CD14-positive monocyte (primary cell): ENCODE measurements at regions not wholly inside any gene's neighbourhood (a gene's known extent, or its start where the extent isn't known, plus 50 kb on each side); places are given as distances from the start of the nearest gene placed in this dataset.
A peak's percentile ranks its signal among the peaks of the same experiment; 100 is the strongest.

ENCODE experiments used
- DNase-seq, 3 donors: peaks; one replicate each; pipeline ENCODE4 v3.0.0-alpha.2; 2011 to 2022
- H2AFZ ChIP-seq: 2 replicates; pipeline ENCODE4 v1.6.0; 2012; ENCODE audit warnings: mild to moderate bottlenecking, low read depth, low read length, inconsistent platforms; ENCODE audit not compliant: insufficient read depth, poor library complexity, severe bottlenecking
- H3K27ac ChIP-seq, 2 donors: 1 replicate in 1 of 2; 2 replicates in 1 of 2; pipeline ENCODE4 v1.5.1; 2012 to 2013; ENCODE audit warnings: low read length in 2 of 2, control low read depth in 1 of 2, inconsistent platforms in 1 of 2, low read depth in 1 of 2, mild to moderate bottlenecking in 1 of 2
- H3K27me3 ChIP-seq, 2 donors: one replicate each; pipeline versions ENCODE4 v1.6.0 to v1.6.1; 2011 to 2013; ENCODE audit warnings: low read length in 2 of 2; ENCODE audit not compliant: control insufficient read depth in 2 of 2, insufficient read depth in 2 of 2
- H3K36me3 ChIP-seq, 2 donors: replicated peaks in 1 of 2; 1 replicate in 1 of 2; 2 replicates in 1 of 2; pipeline versions ENCODE4 v1.5.1 to v1.6.1; 2012 to 2013; ENCODE audit warnings: low read length in 2 of 2, control low read depth in 1 of 2, inconsistent platforms in 1 of 2, mild to moderate bottlenecking in 1 of 2; ENCODE audit not compliant: insufficient read depth in 2 of 2, control insufficient read depth in 1 of 2
- H3K4me1 ChIP-seq, 2 donors: 1 replicate in 1 of 2; 2 replicates in 1 of 2; pipeline versions ENCODE4 v1.5.1 to v1.6.1; 2012 to 2013; ENCODE audit warnings: low read length in 2 of 2, control low read depth in 1 of 2, inconsistent platforms in 1 of 2, mild to moderate bottlenecking in 1 of 2, moderate library complexity in 1 of 2; ENCODE audit not compliant: insufficient read depth in 2 of 2, control insufficient read depth in 1 of 2
- H3K4me2 ChIP-seq: replicated peaks from 2 replicates; pipeline ENCODE3; 2012; ENCODE audit warnings: low read length, moderate library complexity, mild to moderate bottlenecking; ENCODE audit not compliant: poor library complexity, severe bottlenecking; ENCODE audit errors: extremely low read depth
- H3K4me3 ChIP-seq, 3 experiments: fragments of 200-600 bp in 1 of 3; sonication (generic) in 1 of 3; replicated peaks in 1 of 3; 1 replicate in 2 of 3; 2 replicates in 1 of 3; pipeline ENCODE4 v1.5.1; 2011 to 2013; ENCODE audit warnings: low read length in 3 of 3, mild to moderate bottlenecking in 3 of 3, control low read depth in 2 of 3, low read depth in 2 of 3, inconsistent platforms in 1 of 3, moderate library complexity in 1 of 3
- H3K79me2 ChIP-seq: 2 replicates; pipeline ENCODE4 v1.6.0; 2012; ENCODE audit warnings: mild to moderate bottlenecking, control low read depth, inconsistent platforms, low read length, moderate library complexity; ENCODE audit not compliant: insufficient read depth
- H3K9ac ChIP-seq: 2 replicates; pipeline ENCODE4 v1.6.0; 2017; ENCODE audit warnings: low read length, mild to moderate bottlenecking; ENCODE audit not compliant: insufficient read depth, poor library complexity, severe bottlenecking
- H3K9me3 ChIP-seq, 2 donors: replicated peaks in 1 of 2; 1 replicate in 1 of 2; 2 replicates in 1 of 2; pipeline versions ENCODE4 v1.5.1 to v1.6.1; 2012 to 2013; ENCODE audit warnings: low read length in 2 of 2, control low read depth in 1 of 2; ENCODE audit not compliant: control insufficient read depth in 1 of 2, insufficient read depth in 1 of 2
- H4K20me1 ChIP-seq: 2 replicates; pipeline ENCODE4 v1.6.0; 2012; ENCODE audit warnings: mild to moderate bottlenecking, low read length, control low read depth, moderate library complexity; ENCODE audit not compliant: insufficient read depth
- H3K27ac Mint-ChIP-seq, 7 donors: one replicate each; pipeline ENCODE4 v1.8.0; 2020; ENCODE audit warnings: mild to moderate bottlenecking in 7 of 7, mixed read lengths in 7 of 7, moderate library complexity in 6 of 7, inconsistent platforms in 2 of 7
- H3K27me3 Mint-ChIP-seq, 3 donors: one replicate each; pipeline ENCODE4 v1.8.0; 2021 to 2022; ENCODE audit warnings: low read depth in 3 of 3, mild to moderate bottlenecking in 3 of 3, mixed read lengths in 3 of 3, moderate library complexity in 3 of 3, inconsistent platforms in 1 of 3
- H3K36me3 Mint-ChIP-seq, 2 donors: one replicate each; pipeline ENCODE4 v1.8.0; 2020; ENCODE audit warnings: mixed read lengths in 2 of 2, inconsistent platforms in 1 of 2, mild to moderate bottlenecking in 1 of 2
- H3K4me1 Mint-ChIP-seq: one replicate; pipeline ENCODE4 v1.8.0; 2020; ENCODE audit warnings: mild to moderate bottlenecking, mixed read lengths
- H3K4me3 Mint-ChIP-seq, 2 donors: one replicate each; pipeline ENCODE4 v1.8.0; 2020; ENCODE audit warnings: mild to moderate bottlenecking in 2 of 2, mixed read lengths in 2 of 2, moderate library complexity in 1 of 2
- H3K9me3 Mint-ChIP-seq, 7 donors: one replicate each; pipeline ENCODE4 v1.8.0; 2020 to 2022; ENCODE audit warnings: mixed read lengths in 7 of 7, mild to moderate bottlenecking in 6 of 7, moderate library complexity in 6 of 7, inconsistent platforms in 2 of 7
- CTCF ChIP-seq: fragments of 200-600 bp; IDR thresholded peaks from one replicate; pipeline ENCODE4 v1.8.0; 2022; ENCODE audit warnings: antibody characterized with exemption, mild to moderate bottlenecking
- WGBS: methylation state at CpG from one replicate; pipeline ENCODE4 v1.1.5; 2013; ENCODE audit warnings: missing lambda C conversion rate; ENCODE audit not compliant: insufficient coverage; 5-methylcytosine and 5-hydroxymethylcytosine counted together
- intact Hi-C, 2 donors: fragments of 100-400 bp; cut with micrococcal nuclease; formaldehyde crosslinking; loops; one replicate each; pipeline versions ENCODE4 v1.15.0 to v1.15.1; 2023

GRCh38 chr5:117892360-117892759 is 1096.0 kb downstream of the DTWD2 start:
- no peak overlapping the region for H3K4me2 ChIP-seq
- no peak overlapping the region for H3K4me3 ChIP-seq
- H4K20me1 ChIP-seq, result no peaks in the 10 kb centered on the region
- DNase-seq, result no peak
- H3K27me3 ChIP-seq, result no peaks in the 10 kb centered on the region
- H3K9me3 ChIP-seq, result no peaks in the 10 kb centered on the region
- H3K4me1 Mint-ChIP-seq, result peaks cover 24% of the 10 kb centered on the region
- H3K79me2 ChIP-seq, result no peaks in the 10 kb centered on the region
- TF ChIP-seq CTCF, result no peak
- no peak overlapping the region for H3K9ac ChIP-seq
- intact Hi-C loops, result no loop called here
- no peaks in the 10 kb centered on the region for H3K36me3 ChIP-seq
- H2AFZ ChIP-seq, result no peak overlapping the region
- H3K9me3 Mint-ChIP-seq, result no peaks in the 10 kb centered on the region
- H3K4me1 ChIP-seq, result peaks cover 16 to 23% of the 10 kb centered on the region in 2 donors
- no peaks in the 10 kb centered on the region for H3K27me3 Mint-ChIP-seq
- WGBS, result no CpG with 5 or more reads among the region's 4 CpGs
- H3K4me3 Mint-ChIP-seq, result no peak overlapping the region
- H3K36me3 Mint-ChIP-seq, result no peaks in the 10 kb centered on the region
- no peak overlapping the region for H3K27ac Mint-ChIP-seq
- H3K27ac ChIP-seq, result no peak overlapping the region

- H3K27me3 ChIP-seq, result no peaks in the 10 kb centered on the region
- H3K4me3 ChIP-seq, result no peak overlapping the region
- DNase-seq, result peak; percentile 4 to 12 (median 6)
- no peak overlapping the region for H3K9ac ChIP-seq
- no peaks in the 10 kb centered on the region for H4K20me1 ChIP-seq
- no peaks in the 10 kb centered on the region for H3K36me3 ChIP-seq
- peaks cover 0 to 2% (median 0%) of the 10 kb centered on the region in 7 donors for H3K9me3 Mint-ChIP-seq
- peaks cover 24% of the 10 kb centered on the region for H3K4me1 Mint-ChIP-seq
- H3K4me1 ChIP-seq, result peaks cover 16 to 23% of the 10 kb centered on the region in 2 donors
- H3K27ac Mint-ChIP-seq, result peak overlapping the region in 2 of 7 donors; percentile 3 to 81
- no peaks in the 10 kb centered on the region for H3K79me2 ChIP-seq
- H2AFZ ChIP-seq, result no peak overlapping the region
- peaks cover 0 to 1% (median 0%) of the 10 kb centered on the region in 3 donors for H3K27me3 Mint-ChIP-seq
- TF ChIP-seq CTCF, result no peak
- no peak overlapping the region for H3K4me3 Mint-ChIP-seq
- H3K27ac ChIP-seq, result peak overlapping the region in 1 of 2 donors; percentile 76
- intact Hi-C loops, result no loop called here
- no peaks in the 10 kb centered on the region for H3K36me3 Mint-ChIP-seq
- H3K9me3 ChIP-seq, result no peaks in the 10 kb centered on the region
- no peak overlapping the region for H3K4me2 ChIP-seq
Measured at GRCh38 chr5:117889596-117889995, 1098.8 kb downstream of the DTWD2 start.
